ENCODE measurements at regions not wholly inside any gene's neighbourhood (a gene's known extent, or its start where the extent isn't known, plus 50 kb on each side); places are given as distances from the start of the nearest gene placed in this dataset.

- no peak overlapping the region for H3K4me3 ChIP-seq
- no peaks in the 10 kb centered on the region for H3K4me1 ChIP-seq
- H3K9me3 ChIP-seq, result no peaks in the 10 kb centered on the region
- TF ChIP-seq POLR2A (IDR thresholded peaks at IDR 0.05) (no peak), CTCF (IDR thresholded peaks at IDR 0.05) (no peak)
- intact Hi-C loops (cut with DNase I; ENCODE audit: low total_unique reads), result no loop called here
- WGBS, 2 donors, result 77 to 82% methylated on average over 14 to 28 of the region's 28 CpGs
- H3K27ac ChIP-seq, result no peak overlapping the region
- no peak for DNase-seq
- H3K36me3 ChIP-seq (ENCODE audit: low read depth, missing control alignments), result no peaks in the 10 kb centered on the region
- H3K27me3 ChIP-seq, result no peaks in the 10 kb centered on the region
These were observed 464.9 kb downstream of the PCDH7 start for GRCh38 chr4:31185014-31185585.

GRCh38 chr4:31187979-31188378 is 467.8 kb downstream of the PCDH7 start:
- Histone ChIP-seq H3K4me3 (no peak overlapping the region), H3K4me1 (no peaks in the 10 kb centered on the region), H3K27me3 (no peaks in the 10 kb centered on the region), H3K9me3 (no peaks in the 10 kb centered on the region), H3K36me3 (ENCODE audit: low read depth, missing control alignments) (no peaks in the 10 kb centered on the region), H3K27ac (no peak overlapping the region)
- TF ChIP-seq POLR2A (IDR thresholded peaks at IDR 0.05) (no peak), CTCF (IDR thresholded peaks at IDR 0.05) (no peak)
- no peak for DNase-seq
- intact Hi-C loops (cut with DNase I; ENCODE audit: low total_unique reads), result no loop called here
- 81 to 90% methylated on average over 5 of the region's 5 CpGs for WGBS, 2 donors

- Histone ChIP-seq H3K9me3 (no peaks in the 10 kb centered on the region), H3K4me1 (no peaks in the 10 kb centered on the region), H3K27me3 (no peaks in the 10 kb centered on the region), H3K4me3 (no peak overlapping the region), H3K27ac (no peak overlapping the region), H3K36me3 (ENCODE audit: low read depth, missing control alignments) (no peaks in the 10 kb centered on the region)
- intact Hi-C loops (cut with DNase I; ENCODE audit: low total_unique reads), result no loop called here
- no peak for DNase-seq
- TF ChIP-seq CTCF (IDR thresholded peaks at IDR 0.05), result no peak
- no peak for TF ChIP-seq POLR2A (IDR thresholded peaks at IDR 0.05)
- WGBS, 2 donors, result 93 to 97% methylated on average over 1 of the region's 1 CpG
These were observed 469.8 kb downstream of the PCDH7 start for GRCh38 chr4:31189938-31190337.

GRCh38 chr4:31190671-31191070 is 470.5 kb downstream of the PCDH7 start:
- TF ChIP-seq POLR2A (IDR thresholded peaks at IDR 0.05) (no peak), CTCF (IDR thresholded peaks at IDR 0.05) (no peak)
- no peak overlapping the region for H3K4me3 ChIP-seq
- intact Hi-C loops (cut with DNase I; ENCODE audit: low total_unique reads), result no loop called here
- no peak for DNase-seq
- H3K27me3 ChIP-seq, result no peaks in the 10 kb centered on the region
- no peaks in the 10 kb centered on the region for H3K36me3 ChIP-seq (ENCODE audit: low read depth, missing control alignments)
- H3K9me3 ChIP-seq, result no peaks in the 10 kb centered on the region
- no peaks in the 10 kb centered on the region for H3K4me1 ChIP-seq
- H3K27ac ChIP-seq, result no peak overlapping the region

- no peak overlapping the region for H3K27ac ChIP-seq
- H3K27me3 ChIP-seq, result no peaks in the 10 kb centered on the region
- no peak for DNase-seq
- intact Hi-C loops (cut with DNase I; ENCODE audit: low total_unique reads), result no loop called here
- no peak for TF ChIP-seq CTCF (IDR thresholded peaks at IDR 0.05)
- no peak for TF ChIP-seq POLR2A (IDR thresholded peaks at IDR 0.05)
- WGBS, 2 donors, result 58 to 74% methylated on average over 2 of the region's 2 CpGs
- H3K9me3 ChIP-seq, result no peaks in the 10 kb centered on the region
- H3K4me1 ChIP-seq, result no peaks in the 10 kb centered on the region
- H3K4me3 ChIP-seq, result no peak overlapping the region
- no peaks in the 10 kb centered on the region for H3K36me3 ChIP-seq (ENCODE audit: low read depth, missing control alignments)
These were observed 472.2 kb downstream of the PCDH7 start for GRCh38 chr4:31192341-31192740.
